Mesodermal cell (in vitro differentiated cells): ENCODE measurements at regions not wholly inside any gene's neighbourhood (a gene's known extent, or its start where the extent isn't known, plus 50 kb on each side); places are given as distances from the start of the nearest gene placed in this dataset.
"Not testable (repeated sequence)": the region's sequence is repeated elsewhere in the genome, so short reads cannot be mapped to it uniquely, and the experiment has no call there.

Experiments used
- H3K27ac ChIP-seq: 2 replicates; pipeline ENCODE4 v1.7.0; 2013; ENCODE audit warnings: mild to moderate bottlenecking, low read depth, low read length, moderate library complexity; ENCODE audit not compliant: severe bottlenecking
- H3K36me3 ChIP-seq: 2 replicates; pipeline ENCODE4 v1.7.1; 2013; ENCODE audit warnings: mild to moderate bottlenecking, low read length, moderate library complexity; ENCODE audit not compliant: control insufficient read depth, insufficient read depth
- H3K4me1 ChIP-seq: one replicate; pipeline ENCODE4 v1.7.1; 2013; ENCODE audit warnings: mild to moderate bottlenecking, low read length; ENCODE audit not compliant: insufficient read depth, control insufficient read depth, poor library complexity, severe bottlenecking
- H3K4me3 ChIP-seq: 2 replicates; pipeline ENCODE4 v1.7.0; 2013; ENCODE audit warnings: low read length, control low read depth, mild to moderate bottlenecking; ENCODE audit not compliant: insufficient read depth, poor library complexity, severe bottlenecking; ENCODE audit errors: extremely low read depth
- H3K9me3 ChIP-seq: 2 replicates; pipeline ENCODE4 v1.7.1; 2013; ENCODE audit warnings: mild to moderate bottlenecking, low read length, moderate library complexity; ENCODE audit not compliant: control insufficient read depth
- WGBS, 2 experiments: methylation state at CpG; one replicate each; pipeline ENCODE4 v1.1.5; 2013; ENCODE audit warnings: missing lambda C conversion rate in 2 of 2; ENCODE audit not compliant: insufficient coverage in 2 of 2; 5-methylcytosine and 5-hydroxymethylcytosine counted together

- Histone ChIP-seq H3K9me3 (no peaks in the 10 kb centered on the region), H3K4me1 (peaks cover 20% of the 10 kb centered on the region), H3K36me3 (no peaks in the 10 kb centered on the region), H3K4me3 (no peak overlapping the region), H3K27ac (no peak overlapping the region)
- 90 to 100% methylated on average over 2 to 3 of the region's 5 CpGs for WGBS, 2 experiments
These were observed 202.4 kb upstream of the GADL1 start for GRCh38 chr3:31096661-31097395.

- no CpG with 5 or more reads among the region's 1 CpG for WGBS, 2 experiments
- H3K36me3 ChIP-seq = no peaks in the 10 kb centered on the region
These were observed 206.1 kb upstream of the GADL1 start for GRCh38 chr3:31100519-31100918.

DNA sequence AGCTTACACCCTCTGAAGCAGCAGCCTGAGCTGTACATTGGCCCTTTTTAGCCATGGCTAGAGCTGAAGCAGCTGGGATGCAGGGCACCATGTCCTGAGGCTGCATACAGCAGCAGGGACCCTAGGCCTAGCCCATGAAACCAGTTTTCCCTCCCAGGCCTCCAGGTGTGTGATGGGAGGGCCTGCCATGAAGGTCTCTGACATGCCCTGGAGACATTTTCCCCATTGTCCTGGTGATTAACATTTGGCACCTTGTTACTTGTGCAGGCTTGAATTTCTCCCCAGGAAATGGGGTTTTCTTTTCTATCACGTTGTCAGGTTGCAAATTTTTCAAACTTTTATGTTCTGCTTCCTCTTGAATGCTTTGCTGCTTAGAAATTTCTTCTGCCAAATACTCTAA is 206.8 kb upstream of the GADL1 start:
- not testable (repeated sequence) for H3K4me1 ChIP-seq, H3K4me3 ChIP-seq, H3K27ac ChIP-seq, H3K9me3 ChIP-seq, H3K36me3 ChIP-seq
- 80 to 100% methylated on average over 1 of the region's 1 CpG for WGBS, 2 experiments

More at GRCh38 chr3:31100519-31100918, 206.1 kb upstream of the GADL1 start:
- no peak overlapping the region for H3K27ac ChIP-seq
- no peaks in the 10 kb centered on the region for H3K9me3 ChIP-seq
- H3K4me1 ChIP-seq = no peaks in the 10 kb centered on the region
- H3K4me3 ChIP-seq = no peak overlapping the region

- Histone ChIP-seq H3K27ac (no peak overlapping the region), H3K4me1 (no peaks in the 10 kb centered on the region), H3K4me3 (no peak overlapping the region), H3K36me3 (no peaks in the 10 kb centered on the region), H3K9me3 (no peaks in the 10 kb centered on the region)
- WGBS, 2 experiments = 79 to 93% methylated on average over 4 of the region's 8 CpGs
These were observed 207.9 kb upstream of the GADL1 start for GRCh38 chr3:31102196-31102879.

- Histone ChIP-seq H3K9me3 (no peaks in the 10 kb centered on the region), H3K36me3 (no peaks in the 10 kb centered on the region)
These were observed 208.7 kb upstream of the GADL1 start for GRCh38 chr3:31103181-31103580.

DNA sequence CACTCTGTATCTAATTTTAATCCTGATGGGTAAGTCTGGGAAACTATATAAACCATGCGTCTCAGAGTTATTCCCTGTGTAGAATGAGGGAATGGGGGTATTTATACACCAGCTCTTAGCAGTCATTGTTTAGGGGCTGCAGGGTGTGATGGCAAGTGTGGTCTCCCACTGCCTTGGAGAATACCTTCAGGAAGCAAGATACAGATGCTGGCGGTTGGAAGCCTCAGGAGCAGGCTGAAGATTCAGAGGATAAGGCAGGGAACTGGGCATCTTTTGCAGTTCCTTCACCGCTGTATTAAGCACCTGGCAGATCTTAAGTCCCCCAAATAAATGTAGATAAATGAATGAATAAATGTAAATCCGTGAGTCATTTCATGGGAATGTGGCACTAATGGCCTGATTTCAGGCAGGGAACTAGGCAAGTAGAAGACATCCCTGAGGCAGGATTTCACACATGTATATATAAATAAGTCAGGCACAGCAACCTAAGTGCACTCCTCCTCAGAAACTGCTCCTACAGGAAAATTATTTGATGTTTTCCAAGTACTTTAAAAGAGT is 209.2 kb upstream of the GADL1 start:
- H3K4me1 ChIP-seq = no peaks in the 10 kb centered on the region
- no peak overlapping the region for H3K27ac ChIP-seq
- WGBS, 2 experiments = 84 to 88% methylated on average over 2 to 4 of the region's 4 CpGs
- H3K36me3 ChIP-seq = no peaks in the 10 kb centered on the region
- no peaks in the 10 kb centered on the region for H3K9me3 ChIP-seq
- H3K4me3 ChIP-seq = no peak overlapping the region

More at GRCh38 chr3:31103181-31103580, 208.7 kb upstream of the GADL1 start:
- WGBS, 2 experiments = 83% methylated on average over 1 of the region's 2 CpGs; no CpG with 5 or more reads in 1 of the 2 experiments
- H3K27ac ChIP-seq = no peak overlapping the region
- H3K4me3 ChIP-seq = no peak overlapping the region
- no peaks in the 10 kb centered on the region for H3K4me1 ChIP-seq

- H3K36me3 ChIP-seq = no peaks in the 10 kb centered on the region
- no peaks in the 10 kb centered on the region for H3K4me1 ChIP-seq
- no peaks in the 10 kb centered on the region for H3K9me3 ChIP-seq
- 100% methylated on average over 1 of the region's 1 CpG; no CpG with 5 or more reads in 1 of the 2 experiments for WGBS, 2 experiments
- H3K27ac ChIP-seq = no peak overlapping the region
- H3K4me3 ChIP-seq = no peak overlapping the region
These were observed 210.6 kb upstream of the GADL1 start for GRCh38 chr3:31105011-31105410.

DNA sequence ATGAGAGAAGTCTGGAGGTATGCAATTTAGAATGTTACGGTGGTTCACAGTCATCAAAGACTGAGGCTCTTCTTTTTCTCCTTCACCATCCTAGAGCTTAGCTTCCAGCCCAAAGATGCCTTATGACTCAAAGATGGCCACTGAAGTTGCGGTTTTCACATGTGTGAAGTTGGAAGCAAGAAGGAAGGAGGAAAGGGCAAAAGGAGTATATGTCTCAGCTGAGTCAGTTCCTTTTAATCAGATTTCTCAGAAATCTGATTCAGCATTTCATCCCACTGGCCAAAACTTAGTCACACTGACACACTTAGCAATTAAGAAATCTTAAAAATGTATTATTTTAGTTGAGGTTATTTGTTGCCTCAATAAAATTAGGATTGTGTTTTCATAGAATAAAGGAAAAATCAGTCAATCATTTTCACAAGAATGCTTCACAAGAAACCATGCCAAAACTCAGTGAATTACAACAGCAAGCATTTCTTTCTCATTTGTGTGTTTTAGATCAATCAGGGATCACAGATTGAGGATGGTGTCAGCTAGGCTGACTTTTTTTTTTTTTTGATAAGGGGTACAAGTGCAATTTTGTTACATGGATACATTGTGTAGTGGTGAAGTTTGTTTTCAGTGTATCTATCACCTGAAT is 211.1 kb upstream of the GADL1 start:
- H3K9me3 ChIP-seq = no peaks in the 10 kb centered on the region
- no peaks in the 10 kb centered on the region for H3K4me1 ChIP-seq
- H3K36me3 ChIP-seq = no peaks in the 10 kb centered on the region
- H3K4me3 ChIP-seq = no peak overlapping the region
- no peak overlapping the region for H3K27ac ChIP-seq
- no CpG with 5 or more reads among the region's 2 CpGs for WGBS, 2 experiments

DNA sequence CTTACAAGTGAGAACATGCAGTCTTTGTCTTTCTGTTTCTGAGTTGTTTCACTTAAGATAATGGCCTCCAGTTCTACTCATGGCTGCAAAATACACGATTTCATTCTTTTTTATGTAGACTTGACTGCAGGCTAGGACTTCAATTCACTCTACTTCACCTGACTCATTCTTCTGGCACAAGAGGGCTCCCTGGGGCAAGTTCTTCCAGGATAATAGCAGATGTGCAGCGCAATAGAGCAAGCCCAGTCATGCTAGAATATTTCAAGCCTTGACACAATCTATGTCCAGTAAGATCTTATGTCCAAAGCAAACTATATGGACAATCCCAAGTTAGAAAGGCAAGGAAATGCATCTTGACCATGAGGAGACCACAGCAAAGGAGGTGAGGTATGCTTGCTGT is 211.7 kb upstream of the GADL1 start:
- no peaks in the 10 kb centered on the region for H3K4me1 ChIP-seq
- no peak overlapping the region for H3K4me3 ChIP-seq
- H3K27ac ChIP-seq = no peak overlapping the region
- 89 to 94% methylated on average over 1 to 2 of the region's 2 CpGs for WGBS, 2 experiments
- H3K36me3 ChIP-seq = no peaks in the 10 kb centered on the region
- H3K9me3 ChIP-seq = no peaks in the 10 kb centered on the region

- Histone ChIP-seq H3K9me3 (no peaks in the 10 kb centered on the region), H3K4me3 (no peak overlapping the region), H3K27ac (no peak overlapping the region), H3K36me3 (no peaks in the 10 kb centered on the region), H3K4me1 (no peaks in the 10 kb centered on the region)
- WGBS, 2 experiments = 86% methylated on average over 1 of the region's 2 CpGs; no CpG with 5 or more reads in 1 of the 2 experiments
These were observed 212.5 kb upstream of the GADL1 start for GRCh38 chr3:31106912-31107311.
